H1 (cell line): ENCODE measurements at regions not wholly inside any gene's neighbourhood (a gene's known extent, or its start where the extent isn't known, plus 50 kb on each side); places are given as distances from the start of the nearest gene placed in this dataset.

ENCODE experiments used
- CTCF ChIA-PET: fragments of 300-600 bp; sonication (Branson Sonifier 250); formaldehyde crosslinking; loops from one replicate; lab custom pipeline; 2021; ENCODE audit not compliant: partially characterized antibody; lab: Charles Lee
- POLR2A ChIA-PET: fragments of 300-600 bp; sonication (Branson Sonifier 250); formaldehyde crosslinking; loops from one replicate; lab custom pipeline; 2021; ENCODE audit warnings: inconsistent platforms; ENCODE audit not compliant: partially characterized antibody; lab: Charles Lee
- DNase-seq, 2 experiments: peaks; one replicate each; pipeline versions ENCODE4 v3.0.0 to v3.0.0-alpha.2; 2010 to 2022; ENCODE audit warnings: low spot score in 2 of 2, low read depth in 1 of 2, mixed read lengths in 1 of 2
- FAIRE-seq: peaks from 2 replicates; lab custom pipeline; 2011; peaks lifted over from hg19 to GRCh38; lab: Jason Lieb, UNC
- H2AFZ ChIP-seq: 2 replicates; pipeline ENCODE4 v1.8.1; 2012; ENCODE audit warnings: low read length, inconsistent platforms
- H2AK5ac ChIP-seq: 2 replicates; pipeline ENCODE4 v1.6.1; 2013; ENCODE audit warnings: low read depth, low read length
- H2BK120ac ChIP-seq: replicated peaks from 2 replicates; pipeline ENCODE3; 2013; ENCODE audit warnings: low read depth, low read length, inconsistent platforms
- H2BK12ac ChIP-seq: 2 replicates; pipeline ENCODE4 v1.6.1; 2013; ENCODE audit warnings: low read depth, low read length
- H2BK15ac ChIP-seq: 2 replicates; pipeline ENCODE4 v1.6.1; 2013; ENCODE audit warnings: low read length
- H2BK20ac ChIP-seq: 2 replicates; pipeline ENCODE4 v1.6.1; 2013; ENCODE audit warnings: low read length
- H2BK5ac ChIP-seq: 2 replicates; pipeline ENCODE4 v1.6.1; 2013; ENCODE audit warnings: low read depth, low read length
- H3K14ac ChIP-seq: 2 replicates; pipeline ENCODE4 v1.6.1; 2013; ENCODE audit warnings: inconsistent platforms; ENCODE audit not compliant: insufficient read length
- H3K18ac ChIP-seq: 2 replicates; pipeline ENCODE4 v1.6.1; 2013; ENCODE audit warnings: low read length; ENCODE audit errors: extremely low read depth
- H3K23ac ChIP-seq: 2 replicates; pipeline ENCODE4 v1.6.1; 2013; ENCODE audit warnings: inconsistent platforms; ENCODE audit not compliant: insufficient read length
- H3K23me2 ChIP-seq: 2 replicates; pipeline ENCODE4 v1.6.1; 2013; ENCODE audit warnings: low read depth, low read length
- H3K27ac ChIP-seq: 2 replicates; pipeline ENCODE4 v1.6.1; 2011; ENCODE audit warnings: low read depth, low read length, inconsistent platforms
- H3K27me3 ChIP-seq, 4 experiments: replicated peaks in 1 of 4; 1 replicate in 1 of 4; 2 replicates in 3 of 4; pipeline versions ENCODE4 v1.6.1 to v1.8.1; 2011 to 2013; ENCODE audit warnings: low read length in 3 of 4, mild to moderate bottlenecking in 3 of 4, inconsistent platforms in 2 of 4, mixed read lengths in 2 of 4, moderate library complexity in 1 of 4; ENCODE audit not compliant: control insufficient read depth in 3 of 4, insufficient read depth in 3 of 4; ENCODE audit errors: extremely low read depth in 1 of 4
- H3K36me3 ChIP-seq, 4 experiments: 2 replicates each; pipeline versions ENCODE4 v1.6.1 to v1.8.1; 2011 to 2013; ENCODE audit warnings: mild to moderate bottlenecking in 4 of 4, low read length in 3 of 4, moderate library complexity in 2 of 4, control low read depth in 1 of 4, inconsistent platforms in 1 of 4; ENCODE audit not compliant: insufficient read depth in 4 of 4, control insufficient read depth in 2 of 4
- H3K4ac ChIP-seq: replicated peaks from 2 replicates; pipeline ENCODE3; 2013; ENCODE audit warnings: low read length, low read depth, mixed read lengths, inconsistent platforms; ENCODE audit not compliant: insufficient read length
- H3K4me1 ChIP-seq, 4 experiments: replicated peaks in 1 of 4; 1 replicate in 1 of 4; 2 replicates in 3 of 4; pipeline versions ENCODE4 v1.6.1 to v1.8.1; 2011 to 2013; ENCODE audit warnings: low read length in 3 of 4, inconsistent platforms in 2 of 4, mixed read lengths in 1 of 4; ENCODE audit not compliant: insufficient read depth in 4 of 4, control insufficient read depth in 3 of 4
- H3K4me2 ChIP-seq, 2 experiments: 2 replicates each; pipeline versions ENCODE4 v1.6.1 to v1.8.1; 2011 to 2013; ENCODE audit warnings: low read depth in 2 of 2, low read length in 2 of 2, control low read depth in 1 of 2, inconsistent platforms in 1 of 2, mild to moderate bottlenecking in 1 of 2; ENCODE audit not compliant: insufficient read depth in 1 of 2
- H3K4me3 ChIP-seq, 4 experiments: fragments of 200-600, 300-600 bp in 1 of 4; sonication (generic), shearing (Covaris generic), sonication (Bioruptor Twin) in 1 of 4; 2 replicates each; pipeline versions ENCODE4 v1.5.1 to v1.8.1; 2011 to 2016; ENCODE audit warnings: low read length in 4 of 4, low read depth in 3 of 4, control low read depth in 2 of 4, inconsistent platforms in 2 of 4, mild to moderate bottlenecking in 2 of 4, mixed read lengths in 1 of 4, moderate library complexity in 1 of 4; ENCODE audit not compliant: insufficient read depth in 2 of 4; ENCODE audit errors: extremely low read depth in 1 of 4
- H3K56ac ChIP-seq: replicated peaks from 2 replicates; pipeline ENCODE3; 2013; ENCODE audit warnings: low read depth, mild to moderate bottlenecking, mixed read lengths, low read length, inconsistent platforms; ENCODE audit not compliant: insufficient read length
- H3K79me1 ChIP-seq: 2 replicates; pipeline ENCODE4 v1.6.1; 2013; ENCODE audit warnings: low read depth, low read length, control low read depth
- H3K79me2 ChIP-seq, 2 experiments: 2 replicates each; pipeline versions ENCODE4 v1.6.1 to v1.8.1; 2012 to 2013; ENCODE audit warnings: low read length in 2 of 2, mild to moderate bottlenecking in 2 of 2, inconsistent platforms in 1 of 2; ENCODE audit not compliant: insufficient read depth in 2 of 2, control insufficient read depth in 1 of 2
- H3K9ac ChIP-seq, 4 experiments: replicated peaks in 1 of 4; 1 replicate in 1 of 4; 2 replicates in 3 of 4; pipeline versions ENCODE4 v1.6.1 to v1.8.1; 2011 to 2013; ENCODE audit warnings: low read depth in 3 of 4, low read length in 3 of 4, control low read depth in 2 of 4, mild to moderate bottlenecking in 2 of 4, moderate library complexity in 2 of 4, inconsistent platforms in 1 of 4; ENCODE audit errors: extremely low read depth in 1 of 4
- H3K9me3 ChIP-seq, 2 experiments: 2 replicates each; pipeline versions ENCODE4 v1.6.1 to v1.8.1; 2012 to 2013; ENCODE audit warnings: mild to moderate bottlenecking in 2 of 2, moderate library complexity in 2 of 2, control low read depth in 1 of 2, inconsistent platforms in 1 of 2, low read depth in 1 of 2, low read length in 1 of 2, mixed read lengths in 1 of 2; ENCODE audit not compliant: insufficient read depth in 2 of 2
- H4K20me1 ChIP-seq, 2 experiments: replicated peaks in 1 of 2; 2 replicates each; pipeline versions ENCODE3 to v1.8.1; 2011 to 2013; ENCODE audit warnings: inconsistent platforms in 2 of 2, low read length in 2 of 2, mild to moderate bottlenecking in 1 of 2; ENCODE audit not compliant: insufficient read depth in 2 of 2, control insufficient read depth in 1 of 2
- H4K5ac ChIP-seq: 2 replicates; pipeline ENCODE4 v1.6.1; 2013; ENCODE audit warnings: low read length, low read depth, mixed read lengths, inconsistent platforms; ENCODE audit not compliant: insufficient read length
- H4K8ac ChIP-seq: 2 replicates; pipeline ENCODE4 v1.8.0; 2013; ENCODE audit warnings: mild to moderate bottlenecking, moderate library complexity, low read length, inconsistent platforms; ENCODE audit not compliant: insufficient read depth; ENCODE audit errors: extremely low read depth
- H4K91ac ChIP-seq: replicated peaks from 2 replicates; pipeline ENCODE3; 2013; ENCODE audit warnings: low read length, mixed read lengths, inconsistent platforms; ENCODE audit not compliant: insufficient read length
- ASH2L ChIP-seq: fragments of 200-600, 300-600 bp; sonication (generic); IDR thresholded peaks from one replicate; pipeline ENCODE4 v1.7.1; 2017; ENCODE audit warnings: low read length
- CHD1 ChIP-seq: IDR thresholded peaks from 2 replicates; pipeline ENCODE4 v1.6.1; 2012; ENCODE audit warnings: low read depth, low read length, improper control_type of control experiment
- CHD2 ChIP-seq: IDR thresholded peaks from 2 replicates; pipeline ENCODE4 v1.6.1; 2012; ENCODE audit warnings: low read length, improper control_type of control experiment
- EP300 ChIP-seq, 2 experiments: IDR thresholded peaks; 1 replicate in 1 of 2; 2 replicates in 1 of 2; pipeline ENCODE4 v1.6.1; 2011 to 2012; ENCODE audit warnings: low read depth in 2 of 2, low read length in 2 of 2, mild to moderate bottlenecking in 2 of 2, borderline replicate concordance in 1 of 2, inconsistent platforms in 1 of 2, moderate library complexity in 1 of 2
- HDAC6 ChIP-seq: IDR thresholded peaks from one replicate; pipeline ENCODE4 v1.7.1; 2012; ENCODE audit warnings: low read depth, mild to moderate bottlenecking, inconsistent platforms, low read length, moderate library complexity
- JUND ChIP-seq: IDR thresholded peaks from 2 replicates; pipeline ENCODE4 v1.6.1; 2011; ENCODE audit warnings: mild to moderate bottlenecking, improper control_type of control experiment, low read length
- PHF8 ChIP-seq: fragments of 200-600 bp; sonication (generic); conservative IDR thresholded peaks from 2 replicates; pipeline ENCODE4 v1.7.1; 2012; ENCODE audit warnings: low read depth, mild to moderate bottlenecking, inconsistent platforms, low read length, moderate library complexity
- POLR2A ChIP-seq, 2 experiments: IDR thresholded peaks; 1 replicate in 1 of 2; 2 replicates in 1 of 2; pipeline ENCODE4 v1.6.1; 2011; ENCODE audit warnings: low read depth in 2 of 2, low read length in 2 of 2, mild to moderate bottlenecking in 2 of 2; ENCODE audit errors: control extremely low read depth in 1 of 2
- POLR2AphosphoS5 ChIP-seq: IDR thresholded peaks from 2 replicates; pipeline ENCODE4 v1.6.1; 2011; ENCODE audit warnings: low read depth, low read length
- POU5F1 ChIP-seq: IDR thresholded peaks from 2 replicates; pipeline ENCODE4 v1.6.1; 2011; ENCODE audit warnings: low read depth, mild to moderate bottlenecking, low read length, moderate library complexity
- RNF2 ChIP-seq: fragments of 200-900, 300-1000 bp; sonication (generic); IDR thresholded peaks from 2 replicates; pipeline ENCODE4 v1.7.1; 2016; ENCODE audit warnings: borderline replicate concordance, low read depth, mild to moderate bottlenecking, antibody characterized with exemption, low read length; ENCODE audit not compliant: poor library complexity, severe bottlenecking; ENCODE audit errors: missing control alignments
- SAP30 ChIP-seq: fragments of 300-600 bp; sonication (generic); IDR thresholded peaks from 2 replicates; pipeline ENCODE4 v1.7.1; 2012; ENCODE audit warnings: low read length, moderate library complexity, mild to moderate bottlenecking, inconsistent platforms; ENCODE audit not compliant: insufficient read depth, insufficient replicate concordance
- SIRT6 ChIP-seq: IDR thresholded peaks from one replicate; pipeline ENCODE4 v1.7.1; 2012; ENCODE audit warnings: low read length, inconsistent platforms
- SUZ12 ChIP-seq: fragments of 200-600 bp; sonication (generic); IDR thresholded peaks from 2 replicates; pipeline ENCODE4 v1.6.1; 2012; ENCODE audit warnings: mild to moderate bottlenecking, inconsistent platforms, low read length, moderate library complexity, mixed read lengths
- TAF1 ChIP-seq: IDR thresholded peaks from 2 replicates; pipeline ENCODE4 v1.6.1; 2011; ENCODE audit warnings: mild to moderate bottlenecking, low read depth, low read length
- TEAD4 ChIP-seq: IDR thresholded peaks from 2 replicates; pipeline ENCODE4 v1.6.1; 2012; ENCODE audit warnings: low read depth, low read length, inconsistent platforms, mixed read lengths
- WGBS, 2 experiments: shearing (Covaris generic) in 1 of 2; methylation state at CpG; one replicate each; pipeline versions ENCODE4 v1.1.6 to v1.1.7; 2013 to 2015; ENCODE audit warnings: low lambda C conversion rate in 2 of 2, mixed read lengths in 2 of 2, inconsistent platforms in 1 of 2, low coverage in 1 of 2, missing lambda C conversion rate in 1 of 2; ENCODE audit not compliant: insufficient replicate concordance in 2 of 2, insufficient coverage in 1 of 2, insufficient read length in 1 of 2; ENCODE audit errors: extremely low coverage in 1 of 2, missing lambda C conversion rate in 1 of 2; 5-methylcytosine and 5-hydroxymethylcytosine counted together

DNA sequence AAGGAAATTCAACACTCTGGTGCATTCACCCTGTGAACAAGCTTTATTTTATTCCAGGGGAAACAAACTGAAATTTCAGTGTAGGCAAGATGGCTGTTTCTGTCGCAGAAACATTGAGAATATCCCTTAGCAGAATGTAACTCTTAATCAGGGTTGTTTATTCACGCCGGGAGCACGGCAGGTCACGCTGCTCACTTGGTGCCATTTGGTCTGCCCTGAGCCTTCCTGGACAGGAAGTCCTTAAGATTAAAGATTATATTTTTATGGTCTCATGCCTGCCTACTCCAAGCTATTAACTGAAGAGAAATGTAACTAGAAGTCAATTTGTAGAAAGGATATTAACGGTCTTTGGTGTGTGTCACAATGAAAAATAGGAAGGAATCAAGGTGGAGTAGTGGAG lies 185.3 kb upstream of the ARGLU1 start:
- Histone ChIP-seq H4K20me1 (no peaks in the 10 kb centered on the region), H3K56ac (no peak overlapping the region), H2BK20ac (no peak overlapping the region), H3K9me3 (no peaks in the 10 kb centered on the region), H4K8ac (no peak overlapping the region; the same call in 1 of the 2 replicates), H2AK5ac (no peak overlapping the region), H3K14ac (no peak overlapping the region), H4K5ac (no peak overlapping the region), H3K18ac (no peak overlapping the region), H3K9ac (no peak overlapping the region), H2BK12ac (no peak overlapping the region), H2BK15ac (no peak overlapping the region), H3K4me2 (no peak overlapping the region), H3K79me2 (no peaks in the 10 kb centered on the region), H4K91ac (no peak overlapping the region), H3K27ac (no peak overlapping the region), H3K79me1 (no peaks in the 10 kb centered on the region), H3K27me3 (no peaks in the 10 kb centered on the region), H3K23me2 (no peaks in the 10 kb centered on the region), H2BK120ac (no peak overlapping the region), H3K23ac (no peak overlapping the region), H3K36me3 (no peaks in the 10 kb centered on the region), H3K4me3 (no peak overlapping the region), H2BK5ac (no peak overlapping the region), H3K4me1 (peaks cover 0 to 6% (median 0%) of the 10 kb centered on the region in 4 experiments; a peak in 1 of 7 replicates), H2AFZ (peak overlapping the region; percentile 82), H3K4ac (no peak overlapping the region)
- ChIA-PET POLR2A (no interaction called here), CTCF (interaction anchor here (0.8 to 1.3 kb wide), 2 partner anchors 13 to 130 kb away, joined by 3 read pairs; no protein-coding TSS in a partner anchor)
- DNase-seq (no peak), FAIRE-seq (no peak)
- WGBS, 2 experiments = 99% methylated on average over 6 of the region's 6 CpGs; no CpG with 5 or more reads in 1 of the 2 experiments
- TF ChIP-seq EP300 (IDR thresholded peaks at IDR 0.05; ENCODE audit: borderline replicate concordance in 1 of 2, low read depth in 2 of 2, low read length in 2 of 2) (no peak), TAF1 (no peak), CHD2 (no peak), POLR2AphosphoS5 (no peak), POU5F1 (no peak), SIRT6 (no peak), PHF8 (no peak), TEAD4 (no peak), ASH2L (no peak), SUZ12 (no peak), SAP30 (no peak), JUND (no peak), CHD1 (no peak), POLR2A (IDR thresholded peaks at IDR 0.05; ENCODE audit: control extremely low read depth in 1 of 2, low read depth in 2 of 2, low read length in 2 of 2) (no peak), HDAC6 (no peak), RNF2 (no peak)
